HCT116 (cell line): ENCODE measurements at regions not wholly inside any gene's neighbourhood (a gene's known extent, or its start where the extent isn't known, plus 50 kb on each side); places are given as distances from the start of the nearest gene placed in this dataset.

Source experiments
- ATAC-seq: fragments of 200-7000 bp; cut with Tn5 transposase; 2 replicates; pipeline ENCODE4 v1.9.1; 2020; ENCODE audit warnings: mild to moderate bottlenecking, moderate library complexity
- BruUV-seq: library from RNA; stranded (reverse); fragments of 400-500 nt; replicated peaks from 2 replicates; lab custom pipeline; 2021; lab: Mats Ljungman, UMichigan
- CTCF ChIA-PET: fragments of 300-600 bp; sonication (Branson Sonifier 250); formaldehyde crosslinking; loops from one replicate; lab custom pipeline; 2021; ENCODE audit warnings: antibody characterized with exemption; lab: Charles Lee
- POLR2A ChIA-PET: fragments of 300-600, 350-600 bp; sonication (Branson Sonifier 250); formaldehyde crosslinking; loops from one replicate; lab custom pipeline; 2021; ENCODE audit warnings: antibody characterized with exemption; lab: Charles Lee
- RAD21 ChIA-PET, 2 experiments: fragments of 300-600 bp; sonication (Branson Sonifier 250); formaldehyde crosslinking; loops; one replicate each; lab custom pipeline; 2023; ENCODE audit warnings: low total read pairs in 2 of 2; ENCODE audit not compliant: uncharacterized antibody in 2 of 2, unreplicated experiment in 2 of 2, low non-redundant PET in 1 of 2; lab: Charles Lee
- DNase-seq: peaks from one replicate; pipeline ENCODE4 v3.0.0-alpha.2; 2010; ENCODE audit warnings: low read depth, low spot score
- H2AFZ ChIP-seq: fragments of 200-600 bp; shearing (Covaris generic), sonication (generic); 2 replicates; pipeline ENCODE4 v1.6.1; 2017; ENCODE audit warnings: low read depth, mixed run types, mixed read lengths, antibody characterized with exemption, low read length; ENCODE audit not compliant: poor library complexity, severe bottlenecking
- H3K27ac ChIP-seq: 2 replicates; pipeline ENCODE4 v1.5.1; 2012; ENCODE audit warnings: low read depth, low read length
- H3K27me3 ChIP-seq: fragments of 200-600 bp; sonication (generic); 2 replicates; pipeline ENCODE4 v1.6.1; 2016; ENCODE audit warnings: mixed run types, low read length, mixed read lengths; ENCODE audit not compliant: insufficient read depth
- H3K36me3 ChIP-seq, 2 experiments: fragments of 200-500 bp in 1 of 2; fragments of 200-600 bp in 1 of 2; sonication (Bioruptor generic) in 1 of 2; sonication (generic) in 1 of 2; 2 replicates each; pipeline versions ENCODE4 v1.5.1 to v1.6.1; 2014 to 2016; ENCODE audit warnings: low read length in 2 of 2, inconsistent platforms in 1 of 2, mixed read lengths in 1 of 2, mixed run types in 1 of 2; ENCODE audit not compliant: insufficient read depth in 2 of 2, control insufficient read depth in 1 of 2
- H3K4me1 ChIP-seq, 2 experiments: fragments of 200-600 bp in 1 of 2; sonication (generic) in 1 of 2; 2 replicates each; pipeline versions ENCODE4 v1.5.1 to v1.6.1; 2012 to 2017; ENCODE audit warnings: low read length in 2 of 2, inconsistent platforms in 1 of 2, mild to moderate bottlenecking in 1 of 2, mixed read lengths in 1 of 2, mixed run types in 1 of 2, moderate library complexity in 1 of 2; ENCODE audit not compliant: insufficient read depth in 2 of 2, control insufficient read depth in 1 of 2
- H3K4me2 ChIP-seq: fragments of 200-600 bp; sonication (generic); 2 replicates; pipeline ENCODE4 v1.6.1; 2017; ENCODE audit warnings: mixed run types, low read length, mixed read lengths
- H3K4me3 ChIP-seq, 2 experiments: fragments of 200-600 bp in 1 of 2; sonication (generic) in 1 of 2; replicated peaks in 1 of 2; 2 replicates each; pipeline ENCODE4 v1.5.1; 2011 to 2016; ENCODE audit warnings: low read length in 2 of 2, control low read depth in 1 of 2, low read depth in 1 of 2, mild to moderate bottlenecking in 1 of 2, mixed read lengths in 1 of 2, mixed run types in 1 of 2
- H3K79me2 ChIP-seq: fragments of 200-600 bp; sonication (generic); 2 replicates; pipeline ENCODE4 v1.6.1; 2017; ENCODE audit warnings: mild to moderate bottlenecking, mixed run types, low read length, moderate library complexity, mixed read lengths; ENCODE audit not compliant: insufficient read depth
- H3K9ac ChIP-seq: fragments of 200-600 bp; sonication (generic); 2 replicates; pipeline ENCODE4 v1.6.1; 2016; ENCODE audit warnings: low read length, mixed read lengths
- H3K9me2 ChIP-seq: fragments of 200-600 bp; sonication (generic), shearing (Covaris generic); 2 replicates; pipeline ENCODE4 v1.6.1; 2017; ENCODE audit warnings: mixed run types, mild to moderate bottlenecking, moderate library complexity; ENCODE audit not compliant: insufficient read depth
- H3K9me3 ChIP-seq, 2 experiments: fragments of 200-500 bp in 1 of 2; fragments of 200-600 bp in 1 of 2; sonication (Bioruptor generic) in 1 of 2; sonication (generic) in 1 of 2; 2 replicates each; pipeline ENCODE4 v1.6.1; 2014 to 2017; ENCODE audit warnings: low read length in 2 of 2, mixed read lengths in 2 of 2, inconsistent platforms in 1 of 2, low read depth in 1 of 2, mild to moderate bottlenecking in 1 of 2, mixed run types in 1 of 2, moderate library complexity in 1 of 2; ENCODE audit not compliant: control insufficient read depth in 1 of 2, insufficient read depth in 1 of 2
- H4K20me1 ChIP-seq: fragments of 200-600 bp; sonication (generic), shearing (Covaris generic); 2 replicates; pipeline ENCODE4 v1.6.1; 2017; ENCODE audit warnings: mixed run types, mild to moderate bottlenecking, moderate library complexity; ENCODE audit not compliant: insufficient read depth
- ATF3 ChIP-seq: IDR thresholded peaks from 2 replicates; pipeline ENCODE4 v1.6.1; 2012
- CBX3 ChIP-seq: IDR thresholded peaks from 2 replicates; pipeline ENCODE4 v1.6.1; 2012; ENCODE audit warnings: low read depth
- CTCF ChIP-seq, 3 experiments: fragments of 200-600 bp in 1 of 3; sonication (generic) in 1 of 3; IDR thresholded peaks in 2 of 3; conservative IDR thresholded peaks in 1 of 3; 2 replicates each; pipeline ENCODE4 v1.5.1; 2012 to 2017; ENCODE audit warnings: low read depth in 2 of 3, low read length in 2 of 3, antibody characterized with exemption in 1 of 3, borderline replicate concordance in 1 of 3, control low read depth in 1 of 3, mild to moderate bottlenecking in 1 of 3, mixed read lengths in 1 of 3, mixed run types in 1 of 3, moderate library complexity in 1 of 3; ENCODE audit not compliant: insufficient read depth in 1 of 3
- ELF1 ChIP-seq: IDR thresholded peaks from 2 replicates; pipeline ENCODE4 v1.6.1; 2012; ENCODE audit warnings: low read depth, borderline replicate concordance
- JUND ChIP-seq: IDR thresholded peaks from 2 replicates; pipeline ENCODE4 v1.6.1; 2012
- POLR2A ChIP-seq: IDR thresholded peaks from 2 replicates; pipeline ENCODE4 v1.7.0; 2011; ENCODE audit warnings: borderline replicate concordance; ENCODE audit not compliant: insufficient read depth, insufficient read length; ENCODE audit errors: extremely low read depth
- RAD21 ChIP-seq: IDR thresholded peaks from 2 replicates; pipeline ENCODE4 v1.6.1; 2012; ENCODE audit warnings: low read depth, mild to moderate bottlenecking
- REST ChIP-seq: IDR thresholded peaks from 2 replicates; pipeline ENCODE4 v1.6.1; 2012; ENCODE audit warnings: low read depth
- ZFX ChIP-seq: fragments of 450-650 bp; IDR thresholded peaks from 2 replicates; pipeline ENCODE4 v1.6.1; 2017
- intact Hi-C: fragments of 100-400 bp; cut with micrococcal nuclease; formaldehyde crosslinking; loops from 2 replicates; pipeline ENCODE4 v1.10.0; 2022

GRCh38 chr4:125837493-125838201 is 522.9 kb downstream of the FAT4 start:
- H3K9me3 ChIP-seq, result no peaks in the 10 kb centered on the region
- intact Hi-C loops, result no loop called here
- no peaks in the 10 kb centered on the region for H3K36me3 ChIP-seq
- no peak for DNase-seq
- ChIA-PET CTCF (no interaction called here), RAD21 (no interaction called here), POLR2A (no interaction called here)
- no peak overlapping the region for H2AFZ ChIP-seq
- H3K79me2 ChIP-seq, result no peaks in the 10 kb centered on the region
- no peak for ATAC-seq
- H4K20me1 ChIP-seq, result no peaks in the 10 kb centered on the region
- no TSS peak for BruUV-seq
- no peak overlapping the region for H3K4me2 ChIP-seq
- H3K27ac ChIP-seq, result no peak overlapping the region
- TF ChIP-seq POLR2A (no peak), ATF3 (no peak), REST (no peak), RAD21 (no peak), JUND (no peak), CBX3 (no peak), ELF1 (no peak), ZFX (no peak), CTCF (IDR thresholded peaks at IDR 0.05 in 2 of 3, conservative IDR thresholded peaks at IDR 0.05 in 1 of 3; ENCODE audit: borderline replicate concordance in 1 of 3, insufficient read depth in 1 of 3, low read depth in 2 of 3, low read length in 2 of 3) (no peak)
- TF ChIP-seq, all 23 proteins: peak for 0
- no peak overlapping the region for H3K9ac ChIP-seq
- H3K4me1 ChIP-seq, result no peaks in the 10 kb centered on the region
- no peaks in the 10 kb centered on the region for H3K27me3 ChIP-seq
- no peaks in the 10 kb centered on the region for H3K9me2 ChIP-seq
- no peak overlapping the region for H3K4me3 ChIP-seq
